Smooth muscle cell of the brain vasculature (primary cell): ENCODE measurements at regions not wholly inside any gene's neighbourhood (a gene's known extent, or its start where the extent isn't known, plus 50 kb on each side); places are given as distances from the start of the nearest gene placed in this dataset.

ENCODE experiments used
- DNase-seq: peaks from one replicate; pipeline ENCODE4 v3.0.0-alpha.2; 2012; ENCODE audit warnings: low read depth, low spot score

DNA sequence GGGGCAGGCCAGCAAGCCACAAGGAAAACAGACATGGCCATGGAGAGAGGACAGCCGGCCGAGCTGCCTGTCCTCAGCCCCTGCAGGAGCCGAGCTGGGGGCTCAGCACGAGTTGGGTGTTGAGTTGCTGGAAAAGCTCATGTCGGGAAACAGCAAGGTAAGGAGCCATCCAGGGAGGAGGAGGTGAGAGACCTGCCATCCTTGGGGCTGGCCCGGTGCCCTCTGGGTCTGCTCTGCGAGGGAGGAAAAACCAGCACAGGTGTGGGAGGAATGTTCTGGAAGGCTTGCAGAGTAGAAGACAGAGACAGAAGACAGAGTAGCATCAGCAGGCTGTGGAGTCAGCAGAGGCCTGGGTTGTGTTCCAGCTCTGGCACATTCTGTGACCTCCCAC is 548.8 kb downstream of the PTPRU start:
- no peak for DNase-seq

DNA sequence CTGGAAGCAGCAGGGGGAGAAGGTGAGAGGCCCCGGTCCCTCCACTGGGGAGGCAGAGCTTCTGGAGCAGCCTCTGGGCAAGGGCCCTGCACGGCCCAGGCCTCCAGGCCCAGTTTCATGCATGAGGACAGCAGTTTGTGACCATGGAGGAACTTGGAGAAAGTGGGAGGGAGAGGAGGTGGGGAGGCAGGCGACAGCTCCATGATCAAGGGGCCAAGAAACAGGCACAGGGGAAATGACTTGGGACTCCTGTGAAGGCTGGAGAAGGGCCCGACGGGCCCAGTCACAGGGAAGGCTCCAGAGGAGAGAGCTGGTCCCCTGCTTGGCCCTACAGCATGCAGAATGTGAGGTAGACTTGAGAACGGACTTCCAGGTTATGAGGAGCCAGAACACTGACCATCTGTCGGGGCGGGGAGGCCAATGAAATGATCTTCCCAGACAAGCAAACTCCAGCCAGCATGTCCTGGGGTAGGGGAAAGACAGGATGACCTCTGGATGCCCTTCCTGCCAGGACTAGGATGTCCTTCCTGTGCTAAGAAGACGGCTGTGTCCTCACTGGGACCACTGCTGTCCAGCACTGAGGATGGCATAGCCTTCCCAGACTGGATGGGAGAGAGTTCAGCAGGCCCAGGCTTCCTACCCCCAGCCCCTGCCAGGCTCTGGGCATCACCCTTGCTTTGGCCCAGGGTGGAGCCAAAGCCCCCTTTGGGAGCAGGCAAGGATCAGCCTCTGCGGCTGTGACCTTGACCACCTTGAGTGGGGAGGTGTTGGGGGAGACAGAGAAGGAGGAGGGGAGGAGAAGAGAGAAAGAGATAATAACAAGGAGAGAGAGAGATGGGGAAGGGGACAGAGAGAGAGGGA is 548.2 kb downstream of the PTPRU start:
- no peak for DNase-seq

DNA sequence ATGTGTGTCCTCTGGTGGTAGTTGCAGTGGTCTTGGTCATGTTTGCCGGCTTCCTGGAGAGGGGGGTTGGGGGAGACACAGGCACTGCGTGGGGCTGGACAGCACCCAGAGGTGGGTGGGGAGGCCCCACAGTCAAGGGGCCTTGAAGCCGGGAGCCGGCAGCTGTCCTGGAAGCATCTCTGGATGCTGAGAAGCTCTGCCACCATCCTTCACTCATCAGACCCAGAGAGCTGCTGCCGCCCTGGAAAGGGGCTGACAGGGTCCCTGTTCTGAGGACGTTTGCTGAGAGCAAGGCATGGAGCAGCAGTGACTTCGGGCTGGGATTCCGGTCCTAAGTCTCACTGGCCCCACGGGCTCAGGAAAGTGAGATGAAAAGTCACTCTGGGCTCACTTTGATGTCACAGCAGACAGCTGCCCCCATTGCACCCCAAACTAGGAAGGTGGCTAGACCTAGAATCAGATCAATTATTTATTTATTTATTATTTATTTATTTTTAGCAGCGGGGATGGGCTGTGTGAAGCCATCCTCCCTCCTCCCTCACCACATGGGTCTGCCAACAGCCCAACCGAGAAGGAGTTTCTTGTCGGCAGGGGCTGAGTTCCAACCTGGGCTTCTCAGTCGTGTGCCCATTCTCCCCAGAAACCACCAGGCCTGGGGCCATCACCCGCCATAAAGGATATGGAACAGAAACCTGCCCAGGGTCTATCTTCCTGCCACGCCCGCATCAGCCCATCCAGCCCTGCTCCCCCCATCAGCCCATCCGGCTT is 547.4 kb downstream of the PTPRU start:
- DNase-seq, result no peak

DNA sequence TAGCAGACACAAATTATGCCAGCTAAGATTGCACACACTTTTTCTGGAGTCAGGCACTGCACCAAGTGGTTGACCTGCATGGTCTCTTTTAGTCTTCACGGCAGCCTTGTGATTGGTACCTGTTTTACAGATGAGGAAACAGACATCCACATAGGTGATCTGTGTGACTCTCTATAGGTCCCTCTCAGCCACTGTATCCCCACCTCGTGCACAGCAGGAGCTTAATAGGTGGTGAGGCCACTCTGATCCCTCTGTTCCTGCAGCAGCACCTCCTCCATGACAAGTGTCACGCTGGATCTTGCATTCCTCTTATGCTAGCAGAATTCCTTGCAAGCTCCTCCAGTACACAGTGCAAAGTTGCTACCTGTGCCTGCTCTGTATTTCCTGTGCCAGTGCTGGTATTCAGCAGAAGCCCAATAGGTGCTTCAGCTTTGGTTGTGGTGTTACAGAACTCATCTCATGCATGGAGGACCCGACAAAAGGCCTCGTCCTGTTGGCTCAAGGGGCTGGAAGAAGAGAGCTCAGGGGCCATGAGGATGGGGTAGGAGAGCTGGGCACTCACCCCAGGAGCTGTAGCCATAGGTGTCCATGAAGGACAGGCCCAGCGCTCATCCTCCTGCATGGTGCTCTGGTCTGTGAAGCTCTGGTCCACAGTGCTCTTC is 546.7 kb downstream of the PTPRU start:
- DNase-seq, result no peak

DNA sequence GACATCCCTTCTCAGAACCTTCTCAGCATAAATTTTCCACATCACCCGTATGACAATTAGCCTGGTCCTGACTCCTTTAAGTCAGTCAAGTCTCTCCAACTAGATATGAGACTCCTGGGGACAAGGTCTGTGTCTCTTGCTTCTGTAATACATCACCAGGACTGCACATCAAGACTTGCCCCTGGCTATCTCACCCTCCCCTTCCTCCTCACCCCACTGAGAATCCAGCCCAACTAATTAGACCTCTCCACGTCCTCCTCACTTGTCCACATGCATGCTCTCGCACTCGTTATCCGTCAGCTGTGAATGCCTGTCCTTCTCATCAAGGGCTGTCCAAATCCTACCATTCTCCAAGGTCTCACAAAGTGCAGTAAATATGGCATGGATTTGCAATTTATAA is 542.8 kb downstream of the PTPRU start:
- no peak for DNase-seq

DNA sequence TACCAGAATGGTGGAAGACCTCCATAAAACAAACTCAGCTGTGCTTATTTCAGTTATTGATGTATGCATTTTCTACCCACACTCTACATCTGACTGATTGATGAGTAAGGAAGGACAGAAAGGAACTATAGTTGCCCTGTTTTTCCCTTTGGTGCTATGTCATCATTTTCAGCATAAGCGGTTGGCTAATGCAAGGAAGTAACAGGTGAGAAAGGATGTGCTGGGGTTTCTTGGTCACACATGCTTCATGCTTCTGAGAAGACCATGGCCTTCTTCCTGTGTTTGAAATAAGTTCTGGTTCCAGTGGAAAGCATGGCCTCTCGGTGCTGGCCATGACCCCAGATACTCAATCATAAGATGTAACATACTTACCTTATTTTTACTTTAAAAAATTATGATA is 541.2 kb downstream of the PTPRU start:
- DNase-seq, result no peak

DNA sequence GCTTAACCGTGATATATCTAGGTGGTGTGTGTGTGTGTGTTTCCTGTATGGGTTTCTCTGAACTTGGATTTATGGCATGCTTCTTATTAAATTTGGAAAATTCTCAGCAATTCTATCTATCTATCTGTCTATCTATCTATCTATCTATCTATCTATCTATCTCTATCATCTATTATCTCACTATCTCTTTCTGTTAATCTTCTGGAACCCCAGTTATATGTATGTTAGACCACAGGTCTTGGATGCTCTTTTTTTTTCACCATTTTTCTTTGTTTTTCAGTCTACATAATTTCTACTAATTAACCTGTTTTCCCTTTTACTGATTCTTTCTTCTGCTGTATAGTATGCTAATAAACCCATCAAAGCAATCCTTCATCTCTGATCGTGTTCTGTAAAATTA is 538.0 kb downstream of the PTPRU start:
- DNase-seq, result no peak

DNA sequence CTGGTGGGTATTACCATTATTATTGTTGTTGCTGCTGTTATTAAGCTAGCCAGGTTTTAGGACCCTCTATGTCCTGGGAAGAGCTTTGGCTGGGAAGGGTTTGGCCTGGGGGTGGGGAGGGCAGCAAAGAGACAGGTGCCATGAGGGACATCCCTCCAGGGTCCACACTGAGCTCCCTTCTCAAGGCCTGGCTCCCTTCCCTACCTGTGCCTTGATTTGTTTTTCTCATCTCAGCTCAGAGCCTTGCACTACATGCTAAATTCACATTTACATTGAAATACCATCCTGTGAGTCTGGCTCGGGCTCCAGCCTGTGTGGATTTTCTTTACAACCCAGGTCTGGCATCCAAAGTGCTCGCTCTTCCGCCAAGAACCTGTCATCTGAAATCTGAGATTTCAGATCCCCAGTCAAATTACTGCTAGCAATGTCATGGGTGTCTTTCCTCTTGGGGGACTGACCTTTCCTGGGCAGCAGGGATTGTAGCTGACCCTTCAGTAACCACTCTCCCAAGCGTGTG is 536.3 kb downstream of the PTPRU start:
- DNase-seq, result no peak

DNA sequence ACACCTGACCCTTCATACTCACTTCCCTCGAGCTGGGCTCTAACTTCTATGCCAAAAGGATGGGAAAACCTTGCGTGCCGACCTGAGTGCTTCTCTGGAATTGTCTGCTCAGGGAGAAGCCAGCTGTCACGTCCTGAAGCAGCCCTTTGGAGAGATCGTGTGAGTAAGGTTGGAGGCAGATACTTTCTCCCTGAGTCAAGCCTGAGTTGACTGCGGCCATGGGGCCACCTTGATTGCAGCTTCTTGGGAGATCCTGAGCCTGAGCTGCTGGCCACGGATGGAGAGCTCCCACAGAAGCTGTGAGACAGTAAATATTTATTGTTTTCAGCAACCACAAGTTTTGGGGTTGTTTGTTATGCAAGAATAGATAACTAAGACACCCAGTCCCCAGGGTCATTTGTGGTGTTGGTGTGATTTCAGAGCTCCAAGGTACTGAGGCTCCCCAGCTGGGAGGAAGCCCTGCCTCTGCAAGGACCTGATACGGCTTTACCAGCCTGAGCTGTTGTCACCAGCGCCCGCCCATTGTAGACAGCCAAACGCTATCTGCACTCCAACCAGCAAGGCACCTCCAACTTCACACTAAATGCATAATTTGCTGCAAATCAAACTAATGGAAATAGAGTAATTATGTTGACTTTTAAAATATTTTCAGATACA is 531.6 kb downstream of the PTPRU start:
- DNase-seq, result no peak

DNA sequence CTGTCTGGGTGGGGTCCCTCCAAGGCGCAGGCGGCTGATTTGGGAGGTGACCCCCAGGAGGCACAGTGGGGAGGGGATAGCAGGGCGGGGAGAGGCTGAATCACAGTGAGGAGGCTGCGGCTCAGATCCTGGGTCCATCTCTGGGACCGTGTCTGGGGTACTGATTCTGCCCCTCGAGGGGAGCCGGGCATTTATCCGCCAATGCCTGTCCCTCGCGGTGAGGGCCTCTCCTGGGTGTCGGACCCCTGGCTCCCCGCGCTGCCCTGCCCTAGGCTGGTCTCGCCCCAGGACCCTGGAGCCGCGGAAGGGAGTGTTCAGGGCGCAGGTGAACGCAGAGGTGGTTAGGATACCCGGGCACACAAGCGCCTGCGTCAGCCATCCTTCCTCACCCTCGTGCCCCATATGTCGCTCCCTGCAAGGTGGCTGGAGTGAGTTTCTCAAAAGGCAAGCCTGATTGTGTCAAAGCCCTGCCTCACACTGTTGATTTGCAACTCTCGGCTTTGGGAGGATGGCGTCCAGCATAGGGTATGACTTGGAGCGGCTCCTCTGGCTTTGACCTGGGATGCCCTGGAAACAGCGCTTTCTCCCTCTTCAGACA is 530.9 kb downstream of the PTPRU start:
- no peak for DNase-seq

DNA sequence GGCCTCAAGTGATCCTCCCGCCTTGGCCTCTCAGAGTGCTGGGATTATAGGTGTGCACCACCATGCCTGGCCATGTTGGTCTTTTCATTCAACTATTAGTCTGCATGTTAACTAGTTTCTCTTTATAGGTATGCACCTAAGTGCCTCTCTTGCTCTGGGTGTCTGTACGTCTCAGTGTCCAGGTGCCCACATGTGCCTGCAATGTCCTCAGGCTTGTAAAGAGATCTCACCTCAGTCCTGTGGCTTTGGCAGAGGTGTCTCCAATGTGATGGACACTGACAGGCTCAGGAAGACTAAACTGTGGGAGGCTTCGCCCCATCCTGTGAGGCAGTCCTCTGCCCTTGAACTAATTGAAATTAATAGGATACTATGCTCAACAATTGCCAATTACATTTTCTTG is 526.3 kb downstream of the PTPRU start:
- no peak for DNase-seq

DNA sequence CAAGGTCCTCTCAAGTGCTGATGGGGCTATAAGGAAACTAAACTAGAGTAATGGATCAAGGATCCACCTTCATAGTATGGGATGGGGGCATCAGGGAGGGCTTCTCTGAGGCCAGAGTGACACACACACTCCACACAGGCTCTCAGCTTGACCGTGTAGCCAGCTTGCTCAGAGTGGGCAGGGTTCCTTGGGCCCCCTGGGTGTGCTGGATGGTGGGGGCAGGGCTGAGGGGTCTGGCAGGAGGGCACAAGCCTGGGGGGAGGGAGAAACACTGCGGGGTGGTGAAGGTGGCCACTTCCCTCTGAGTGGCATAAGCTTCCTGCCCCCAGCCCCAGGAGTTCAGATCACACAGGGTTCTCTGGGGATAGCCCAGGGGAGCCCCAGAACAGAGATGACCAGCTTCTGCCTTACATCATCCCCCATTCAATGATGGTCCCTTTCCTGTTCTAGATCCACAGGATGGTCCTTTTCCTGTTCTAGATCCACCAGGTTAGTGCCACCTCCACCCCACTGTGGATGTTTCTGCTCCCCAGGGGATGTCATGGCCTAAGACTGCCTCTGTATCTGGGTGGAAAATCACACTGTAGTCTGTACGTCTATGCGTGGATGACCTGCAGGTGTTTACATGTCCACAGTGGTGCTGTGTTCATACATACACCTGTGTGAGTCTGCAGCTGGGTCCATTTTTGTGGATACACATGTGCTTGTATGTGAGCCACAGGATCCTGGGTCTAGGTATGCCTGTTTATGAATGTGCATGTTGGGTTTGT is 525.0 kb downstream of the PTPRU start:
- no peak for DNase-seq

DNA sequence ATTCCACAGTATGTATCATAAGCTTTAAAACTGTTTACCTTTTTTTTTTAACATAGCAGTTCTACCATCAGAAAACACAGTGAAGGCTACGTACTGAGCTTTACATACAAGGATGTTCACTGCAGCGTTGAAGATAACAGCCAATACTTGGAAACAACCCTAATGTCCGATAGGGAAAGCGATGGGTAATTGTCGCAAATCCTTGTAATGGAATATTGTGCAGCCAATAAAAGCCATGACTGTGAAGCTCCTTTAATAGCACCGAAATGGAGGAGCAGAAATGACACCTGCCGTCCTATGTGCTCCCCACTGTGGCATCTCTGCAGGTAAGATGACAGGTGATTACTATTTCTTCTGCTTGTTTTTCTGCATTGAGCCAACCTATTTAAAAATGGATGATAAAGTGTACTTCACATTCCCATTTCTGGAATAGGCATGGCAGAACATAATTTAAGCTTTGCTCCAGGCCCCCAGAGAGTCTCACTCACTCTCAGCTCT is 523.8 kb downstream of the PTPRU start:
- DNase-seq, result no peak

DNA sequence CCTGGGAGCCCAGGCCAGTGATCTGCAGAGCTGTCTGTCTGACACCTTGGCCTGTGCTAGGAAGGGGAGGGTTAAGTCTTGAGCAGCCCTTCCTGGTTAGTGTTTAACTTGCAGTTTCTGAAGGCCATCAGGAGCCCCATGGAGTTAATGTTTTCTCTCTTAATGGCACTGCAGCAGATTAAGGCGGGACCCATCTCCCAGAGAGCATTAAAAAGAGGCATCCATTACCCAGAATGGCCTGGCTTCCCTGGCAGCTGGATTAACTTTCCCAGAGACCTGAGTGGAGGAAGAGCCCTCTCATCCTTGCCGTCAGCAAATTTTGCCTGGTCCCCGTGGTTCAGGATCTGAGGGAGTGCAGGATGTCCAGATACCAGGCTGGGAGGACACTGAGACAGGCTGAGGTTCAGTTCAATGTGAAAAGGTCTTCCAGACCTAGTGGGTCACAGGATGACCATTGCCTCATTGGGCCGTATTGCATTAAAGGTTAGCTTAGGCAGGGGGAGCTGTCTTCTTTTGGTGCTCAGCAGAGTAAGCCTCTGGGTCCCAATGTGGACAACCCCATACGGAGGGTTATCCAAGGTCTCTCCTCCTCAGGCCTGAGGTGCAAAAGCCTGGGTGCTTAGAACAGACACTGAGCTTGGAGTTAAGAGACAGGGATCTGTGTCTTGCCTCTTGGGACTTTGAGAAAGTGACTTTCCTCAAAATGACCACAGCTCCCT is 522.6 kb downstream of the PTPRU start:
- no peak for DNase-seq

DNA sequence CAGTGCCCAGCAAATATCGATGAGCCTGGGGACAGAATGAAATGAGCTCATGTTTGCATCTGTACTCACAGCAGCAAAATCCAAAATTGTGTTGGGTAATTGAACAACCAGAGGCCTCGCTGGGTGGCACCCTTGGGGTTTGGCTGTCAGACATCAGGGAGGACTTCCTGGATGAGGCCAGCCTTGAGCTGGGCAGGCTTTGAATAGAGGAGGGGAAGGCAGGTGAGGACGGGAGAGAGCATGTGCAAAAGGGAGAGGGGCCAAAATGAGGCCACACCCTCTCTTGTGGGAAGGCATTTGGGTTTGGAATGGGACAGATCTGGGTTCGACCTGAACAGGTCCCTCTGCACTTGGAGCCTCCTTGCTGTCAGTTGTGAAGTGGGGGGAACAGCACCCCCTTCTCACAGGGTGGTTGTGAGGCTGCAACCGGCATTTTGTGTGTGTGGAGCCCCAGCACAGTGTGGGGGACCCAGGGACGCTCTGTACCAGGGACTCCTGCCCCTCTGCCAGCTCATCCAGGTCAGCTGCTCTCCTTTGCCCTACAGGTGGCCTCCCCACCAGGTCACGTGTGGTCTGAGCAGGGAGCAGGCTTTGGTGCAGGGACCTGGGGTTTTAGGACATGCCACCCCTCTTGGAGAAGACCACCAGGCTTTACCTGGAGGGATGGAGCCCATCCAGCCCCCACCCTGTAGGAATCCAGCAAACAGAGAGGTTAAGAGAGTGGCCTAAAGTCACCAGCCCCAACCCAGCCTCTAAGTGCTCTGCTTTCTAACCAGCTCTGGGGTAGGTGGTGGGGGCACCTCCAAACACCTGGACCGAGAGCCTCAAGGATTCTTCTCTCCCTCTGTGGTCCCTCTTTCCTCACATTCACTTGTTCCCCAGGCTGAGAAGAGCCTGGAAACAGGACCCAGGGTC is 521.8 kb downstream of the PTPRU start:
- DNase-seq, result no peak

DNA sequence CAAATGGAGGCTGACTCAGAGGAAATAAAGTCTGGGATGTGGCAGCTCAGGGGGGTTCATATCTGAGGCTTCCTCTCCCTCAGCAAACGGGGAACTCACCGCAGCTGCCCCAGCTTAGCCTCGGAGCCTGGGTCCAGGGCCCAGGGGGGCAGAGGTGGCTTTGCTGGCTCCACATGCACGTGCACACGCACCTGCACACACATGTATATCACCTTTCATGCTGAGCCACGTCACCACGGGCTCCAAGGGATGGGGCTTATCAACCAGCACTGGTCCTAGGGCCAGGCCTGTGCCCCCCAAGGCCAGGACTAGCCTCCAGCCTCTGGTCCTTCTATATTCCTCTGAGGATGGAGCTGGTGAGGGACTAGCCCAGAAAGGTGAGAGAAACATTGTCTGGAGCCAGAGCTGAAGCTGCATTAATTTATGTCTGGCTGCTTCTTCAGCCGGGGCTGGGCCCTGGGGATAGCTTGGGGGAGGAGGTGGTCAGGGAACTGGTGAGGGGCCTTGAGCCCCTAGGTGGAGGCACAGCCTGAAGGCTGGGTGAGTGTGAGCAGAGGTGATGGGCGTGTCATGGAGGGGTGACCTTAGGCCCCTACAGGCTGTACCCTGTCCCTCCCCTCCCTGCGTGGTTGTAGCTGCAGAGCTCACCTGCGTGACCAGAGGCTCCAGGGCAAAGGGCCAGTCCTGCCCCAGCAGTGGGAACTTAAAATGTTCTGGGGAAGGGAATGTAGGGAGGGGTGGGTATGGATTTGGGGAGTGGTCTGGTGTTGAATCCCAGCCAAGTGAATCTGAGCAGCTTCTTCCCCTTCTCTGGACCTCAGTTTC is 520.8 kb downstream of the PTPRU start:
- no peak for DNase-seq

DNA sequence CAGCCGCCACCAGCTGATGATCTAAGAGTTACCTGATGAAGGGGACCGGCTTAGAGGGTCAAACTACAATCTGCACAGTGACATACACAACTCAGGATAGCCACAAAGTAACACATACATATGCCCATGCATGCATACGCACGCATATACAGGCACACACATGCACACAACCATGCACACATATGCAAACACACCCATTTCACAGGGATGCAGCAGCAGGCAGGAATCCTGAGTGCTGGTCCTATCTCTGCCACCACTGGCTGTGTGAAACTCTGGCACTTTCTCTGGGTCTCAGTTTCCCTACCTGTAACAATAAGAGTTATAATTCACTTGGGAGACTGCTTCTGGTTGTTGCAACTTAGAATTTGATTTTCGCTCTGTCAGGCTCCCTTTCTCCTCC is 520.2 kb downstream of the PTPRU start:
- DNase-seq, result no peak

DNA sequence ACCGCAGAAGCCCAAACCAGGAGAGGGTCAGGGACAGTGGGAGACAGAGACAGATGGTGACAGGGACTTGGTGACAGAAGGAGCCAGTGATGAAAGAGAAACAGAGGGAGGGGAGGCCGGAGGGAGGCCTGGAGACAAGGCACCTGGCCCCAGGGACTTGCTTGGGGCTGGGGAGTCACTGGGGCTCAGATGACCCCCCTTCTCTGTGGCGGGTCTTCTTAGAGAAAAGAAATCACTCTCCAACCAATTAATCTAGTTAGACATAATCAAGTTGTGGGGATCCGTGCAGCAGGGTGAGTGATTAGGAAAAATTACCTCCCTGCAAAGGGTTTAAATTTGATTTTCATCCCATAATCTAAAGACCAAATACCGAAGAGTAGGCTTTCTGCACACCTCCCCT is 519.8 kb downstream of the PTPRU start:
- no peak for DNase-seq
